ENCODE measurements at regions not wholly inside any gene's neighbourhood (a gene's known extent, or its start where the extent isn't known, plus 50 kb on each side); places are given as distances from the start of the nearest gene placed in this dataset.

DNA sequence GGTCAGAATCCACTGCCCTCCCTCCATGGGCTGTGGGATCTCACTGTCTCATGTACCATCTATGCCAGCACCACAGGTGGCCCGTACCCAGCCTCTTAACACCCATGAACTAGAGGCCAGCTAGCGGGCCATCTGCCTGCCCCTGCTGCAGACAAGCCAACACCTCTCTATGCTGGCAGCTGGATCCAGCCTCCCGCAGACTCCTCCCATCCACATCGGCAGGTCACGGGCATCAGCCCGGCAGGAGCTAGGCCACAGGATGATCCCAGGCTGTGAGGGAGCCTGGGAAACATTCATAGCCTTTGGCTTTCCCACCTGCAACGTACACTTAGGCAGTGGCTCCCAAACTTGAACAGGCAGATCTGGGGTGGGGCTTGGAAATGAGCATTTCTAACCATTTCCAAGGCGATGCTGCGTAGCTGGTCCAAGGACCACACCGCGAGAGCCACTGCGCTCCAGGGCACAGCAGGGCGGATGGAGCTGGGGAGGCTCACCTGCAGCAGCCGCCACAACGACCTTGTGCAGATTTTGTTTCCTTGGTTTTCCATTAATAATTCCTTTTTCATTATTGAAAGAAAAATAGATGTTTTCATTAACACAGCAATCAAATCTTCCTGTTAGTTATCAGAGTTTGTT lies 114.7 kb downstream of the KCNF1 start:
- H3K9ac ChIP-seq, result no peak overlapping the region
- H3K9me3 ChIP-seq (replicated peaks in 1 of 11), result no peaks in the 10 kb centered on the region
- H3K4me1 ChIP-seq, result peaks cover 0 to 7% (median under 1%) of the 10 kb centered on the region in 10 experiments; a peak in 6 of 20 replicates
- no peak overlapping the region for H3K27ac ChIP-seq
- no peaks in the 10 kb centered on the region for H3K36me3 ChIP-seq
- H3K27me3 ChIP-seq, result no peaks in the 10 kb centered on the region
- H3K4me3 ChIP-seq, result no peak overlapping the region
- no peak overlapping the region for H3K4me2 ChIP-seq
- no peak for TF ChIP-seq Cebpa-rat (IDR thresholded peaks at IDR 0.05)
- no peaks in the 10 kb centered on the region for H4K20me1 ChIP-seq

DNA sequence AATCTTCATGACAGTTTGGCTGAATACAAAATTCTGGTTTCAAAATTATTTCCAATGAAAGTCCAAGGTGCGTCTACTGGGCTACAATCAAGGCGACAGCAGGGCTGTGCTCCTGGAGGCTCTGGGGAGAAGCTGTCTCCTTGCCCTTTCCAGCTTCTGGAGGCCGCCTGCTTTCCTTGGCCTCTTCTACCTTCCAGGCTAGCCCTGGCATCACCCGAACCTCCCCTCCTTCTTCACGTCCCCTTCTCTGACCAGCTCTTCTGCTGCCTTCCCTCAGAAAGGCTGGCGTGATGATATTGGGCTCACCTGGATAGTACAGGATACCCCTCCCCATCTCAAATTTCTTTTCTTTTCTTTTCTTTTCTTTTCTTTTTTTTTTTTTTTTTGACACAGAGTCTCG lies 115.5 kb downstream of the KCNF1 start:
- Histone ChIP-seq H3K36me3 (no peaks in the 10 kb centered on the region), H3K9me3 (replicated peaks in 1 of 11) (no peaks in the 10 kb centered on the region), H3K4me3 (no peak overlapping the region), H4K20me1 (no peaks in the 10 kb centered on the region), H3K27me3 (no peaks in the 10 kb centered on the region), H3K4me1 (peaks cover 0 to 10% (median 3%) of the 10 kb centered on the region in 10 experiments; a peak in 8 of 20 replicates), H3K27ac (no peak overlapping the region), H3K9ac (no peak overlapping the region), H3K4me2 (no peak overlapping the region)
- no peak for TF ChIP-seq Cebpa-rat (IDR thresholded peaks at IDR 0.05)

DNA sequence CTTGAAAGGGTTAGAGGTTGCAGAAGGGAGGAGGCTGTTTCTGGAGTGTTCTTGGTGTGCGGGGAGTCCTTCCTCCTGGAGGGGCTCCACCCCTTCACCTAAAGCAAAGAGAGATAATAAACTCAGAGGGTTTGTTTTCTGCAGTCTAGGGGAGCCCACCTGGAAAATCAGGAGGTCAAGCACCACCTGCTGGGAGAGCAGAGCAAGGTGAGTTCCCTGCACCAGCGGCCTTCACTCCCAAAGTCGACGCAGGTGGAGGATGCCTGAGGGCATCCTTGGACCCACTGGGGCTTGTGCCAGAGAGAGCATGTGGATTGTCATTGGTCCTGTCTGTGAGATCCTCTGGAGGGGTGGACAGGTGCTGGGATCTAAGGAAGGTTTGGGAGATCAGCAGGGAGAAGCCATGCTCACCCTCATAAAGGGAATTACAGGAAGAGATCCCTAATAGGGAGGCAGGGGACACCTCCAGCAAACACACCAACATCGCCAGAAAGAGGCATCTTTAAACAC lies 116.7 kb downstream of the KCNF1 start:
- H3K27me3 ChIP-seq, result no peaks in the 10 kb centered on the region
- H3K9ac ChIP-seq, result no peak overlapping the region
- no peaks in the 10 kb centered on the region for H4K20me1 ChIP-seq
- H3K36me3 ChIP-seq, result no peaks in the 10 kb centered on the region
- peaks cover 4 to 11% (median 7%) of the 10 kb centered on the region in 11 experiments for H3K9me3 ChIP-seq (replicated peaks in 1 of 11)
- H3K4me3 ChIP-seq, result no peak overlapping the region
- H3K4me2 ChIP-seq, result no peak overlapping the region
- H3K27ac ChIP-seq, result no peak overlapping the region
- H3K4me1 ChIP-seq, result peaks cover 0 to 22% (median 6%) of the 10 kb centered on the region in 10 experiments; a peak in 10 of 20 replicates
- no peak for TF ChIP-seq Cebpa-rat (IDR thresholded peaks at IDR 0.05)

DNA sequence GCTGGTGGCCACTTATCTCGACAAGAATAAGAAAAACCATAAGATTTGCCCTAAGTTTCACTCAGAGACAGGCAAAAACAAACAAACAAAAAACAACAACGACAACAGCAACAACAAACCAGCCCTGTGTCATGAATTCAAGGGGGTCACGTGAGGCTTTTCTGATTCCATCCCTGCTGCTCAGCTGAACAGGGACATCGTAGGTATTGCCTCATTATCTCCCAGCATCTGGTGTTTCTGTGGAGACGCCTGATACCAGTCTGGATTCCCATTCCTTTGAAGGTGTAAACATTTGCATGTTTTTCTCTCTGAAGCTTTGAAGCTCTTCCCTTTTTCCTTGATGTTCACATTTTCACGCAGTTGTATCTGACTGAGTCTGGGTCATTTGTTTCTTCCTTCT lies 117.4 kb downstream of the KCNF1 start:
- H4K20me1 ChIP-seq, result no peaks in the 10 kb centered on the region
- no peak overlapping the region for H3K27ac ChIP-seq
- no peak overlapping the region for H3K9ac ChIP-seq
- H3K4me1 ChIP-seq, result peaks cover 0 to 22% (median 4%) of the 10 kb centered on the region in 10 experiments; a peak in 10 of 20 replicates
- H3K9me3 ChIP-seq (replicated peaks in 1 of 11), result peaks cover 9 to 16% (median 12%) of the 10 kb centered on the region in 11 experiments
- no peak overlapping the region for H3K4me3 ChIP-seq
- H3K4me2 ChIP-seq, result no peak overlapping the region
- no peak for TF ChIP-seq Cebpa-rat (IDR thresholded peaks at IDR 0.05)
- no peaks in the 10 kb centered on the region for H3K36me3 ChIP-seq
- H3K27me3 ChIP-seq, result no peaks in the 10 kb centered on the region

DNA sequence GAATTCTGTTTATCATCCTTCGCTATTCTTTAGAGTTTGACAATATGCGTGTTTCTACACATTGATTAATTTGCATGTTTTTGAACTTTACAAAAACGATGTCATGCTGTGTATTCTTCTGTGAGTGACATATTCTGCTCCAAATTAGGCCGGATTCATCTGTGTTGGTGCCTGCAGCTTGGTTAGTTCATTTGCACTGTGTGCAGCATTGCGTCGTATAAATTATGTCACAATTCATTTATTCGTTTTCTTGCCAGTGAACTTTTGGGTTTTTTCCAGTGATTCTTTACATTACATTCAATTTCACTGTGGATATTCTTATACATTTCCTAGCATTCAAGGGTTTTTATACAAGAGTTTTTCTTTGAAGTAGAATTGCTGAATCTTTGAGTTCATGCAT lies 118.3 kb downstream of the KCNF1 start:
- H3K4me1 ChIP-seq, result peaks cover 0 to 22% (median 2%) of the 10 kb centered on the region in 10 experiments; a peak in 8 of 20 replicates
- no peak overlapping the region for H3K4me2 ChIP-seq
- no peak for TF ChIP-seq Cebpa-rat (IDR thresholded peaks at IDR 0.05)
- H4K20me1 ChIP-seq, result no peaks in the 10 kb centered on the region
- no peak overlapping the region for H3K9ac ChIP-seq
- no peaks in the 10 kb centered on the region for H3K36me3 ChIP-seq
- H3K4me3 ChIP-seq, result no peak overlapping the region
- peaks cover 9 to 23% (median 17%) of the 10 kb centered on the region in 11 experiments for H3K9me3 ChIP-seq (replicated peaks in 1 of 11)
- no peaks in the 10 kb centered on the region for H3K27me3 ChIP-seq
- no peak overlapping the region for H3K27ac ChIP-seq

DNA sequence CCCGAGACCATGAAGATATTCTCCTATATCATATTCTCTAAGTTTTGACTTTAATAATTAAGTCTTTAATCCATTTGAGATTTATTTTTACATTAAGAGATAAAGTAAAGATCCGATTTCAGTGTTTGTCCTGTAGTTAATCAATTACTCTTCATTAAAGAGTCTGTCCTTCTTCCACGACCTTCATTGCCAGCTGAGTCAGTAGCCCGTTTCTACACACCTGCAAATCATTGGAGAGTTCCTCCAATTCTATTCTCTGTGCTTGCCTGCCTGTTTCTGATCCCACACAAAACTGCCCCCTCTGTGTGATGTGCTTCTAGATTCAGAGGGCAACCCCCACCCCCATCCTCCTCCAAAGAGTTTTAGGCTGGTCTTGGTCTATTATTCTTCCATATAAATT lies 119.2 kb downstream of the KCNF1 start:
- Histone ChIP-seq H3K27me3 (no peaks in the 10 kb centered on the region), H3K9me3 (replicated peaks in 1 of 11) (peaks cover 11 to 26% (median 17%) of the 10 kb centered on the region in 11 experiments), H3K4me2 (no peak overlapping the region), H3K27ac (no peak overlapping the region), H3K9ac (no peak overlapping the region), H3K36me3 (no peaks in the 10 kb centered on the region), H3K4me3 (no peak overlapping the region), H3K4me1 (peaks cover 0 to 22% (median 2%) of the 10 kb centered on the region in 10 experiments; a peak in 8 of 20 replicates), H4K20me1 (no peaks in the 10 kb centered on the region)
- no peak for TF ChIP-seq Cebpa-rat (IDR thresholded peaks at IDR 0.05)

DNA sequence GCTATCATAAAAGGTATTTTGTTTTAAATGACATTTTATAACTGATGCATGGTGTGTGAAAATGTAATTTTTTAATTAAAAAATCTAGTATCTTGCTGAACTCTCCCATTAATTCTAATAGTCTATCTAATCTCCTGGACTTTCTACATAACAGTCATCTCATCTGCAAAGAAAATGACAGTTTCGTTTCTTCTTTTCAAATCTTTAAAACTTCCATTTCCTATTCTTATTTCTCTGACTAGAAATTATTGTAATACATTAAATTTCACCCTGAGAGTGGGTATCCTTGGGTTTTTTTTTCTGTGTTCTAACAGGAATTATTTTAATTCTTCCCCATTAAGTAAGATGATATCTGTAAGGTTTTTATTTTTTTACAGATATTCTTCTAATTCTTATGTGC lies 120.1 kb downstream of the KCNF1 start:
- Histone ChIP-seq H3K4me3 (no peak overlapping the region), H3K9ac (no peak overlapping the region), H3K27me3 (no peaks in the 10 kb centered on the region), H3K4me1 (peaks cover 0 to 22% (median 2%) of the 10 kb centered on the region in 10 experiments; a peak in 8 of 20 replicates), H3K36me3 (no peaks in the 10 kb centered on the region), H4K20me1 (no peaks in the 10 kb centered on the region), H3K9me3 (replicated peaks in 1 of 11) (peaks cover 21 to 35% (median 27%) of the 10 kb centered on the region in 11 experiments), H3K4me2 (peak overlapping the region in 4 of 11 experiments; percentile 43 to 72 (median 60); a peak in 5 of 22 replicates), H3K27ac (0 out of 22 replicates have a peak overlapping the region, but pooled peaks of 1 of the 11 experiments have one; percentile 21)
- no peak for TF ChIP-seq Cebpa-rat (IDR thresholded peaks at IDR 0.05)

DNA sequence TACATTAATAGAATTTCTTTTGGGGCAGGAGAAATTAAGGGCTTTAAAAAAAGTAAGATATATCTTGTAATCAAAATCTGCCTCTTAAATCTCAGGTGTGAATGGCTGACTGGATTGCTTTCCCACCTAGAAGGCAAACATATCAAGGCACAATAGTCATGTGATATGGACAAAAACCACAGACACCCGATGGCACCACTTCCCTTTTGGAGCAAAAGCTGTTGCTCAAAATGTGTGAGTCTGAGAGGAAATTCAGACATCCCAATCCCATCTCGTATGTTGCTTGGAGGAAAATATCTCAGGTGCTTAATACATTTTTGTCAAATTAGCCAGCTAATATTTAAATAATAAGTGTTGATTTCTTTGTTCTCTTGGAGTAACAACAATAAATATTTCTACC lies 120.7 kb downstream of the KCNF1 start:
- H3K27me3 ChIP-seq, result no peaks in the 10 kb centered on the region
- H3K36me3 ChIP-seq, result no peaks in the 10 kb centered on the region
- H3K4me1 ChIP-seq, result peaks cover 0 to 22% (median 2%) of the 10 kb centered on the region in 10 experiments; a peak in 8 of 20 replicates
- no peak for TF ChIP-seq Cebpa-rat (IDR thresholded peaks at IDR 0.05)
- H3K4me3 ChIP-seq, result no peak overlapping the region
- no peaks in the 10 kb centered on the region for H4K20me1 ChIP-seq
- peak overlapping the region in 4 of 11 experiments; percentile 43 to 72 (median 60); a peak in 8 of 22 replicates for H3K4me2 ChIP-seq
- H3K27ac ChIP-seq, result peak overlapping the region in 1 of 11 experiments; percentile 21; a peak in 3 of 22 replicates
- H3K9me3 ChIP-seq (replicated peaks in 1 of 11), result peaks cover 26 to 41% (median 31%) of the 10 kb centered on the region in 11 experiments
- H3K9ac ChIP-seq, result no peak overlapping the region

DNA sequence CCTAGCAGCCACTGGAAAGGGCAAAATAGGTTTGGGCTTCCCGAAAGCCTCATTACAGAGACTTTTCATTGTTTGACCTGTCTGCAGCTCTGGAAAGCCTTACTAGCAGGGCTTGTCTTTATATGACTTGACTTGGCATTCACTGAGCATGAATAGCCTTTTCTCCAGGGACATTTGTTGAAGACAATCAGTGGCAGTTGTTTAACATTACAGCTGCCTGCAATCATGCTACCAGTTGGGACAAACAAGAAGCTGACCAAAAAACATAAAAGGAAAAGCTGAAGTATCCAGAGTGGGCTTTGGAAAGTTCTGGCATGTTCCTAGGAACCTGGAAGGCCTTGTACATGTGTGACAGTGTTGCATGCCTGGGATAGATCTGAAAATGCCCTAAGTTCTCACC lies 121.4 kb downstream of the KCNF1 start:
- no peak for TF ChIP-seq Cebpa-rat (IDR thresholded peaks at IDR 0.05)
- H3K9me3 ChIP-seq (replicated peaks in 1 of 11), result peaks cover 32 to 48% (median 38%) of the 10 kb centered on the region in 11 experiments
- no peaks in the 10 kb centered on the region for H3K36me3 ChIP-seq
- H3K9ac ChIP-seq, result no peak overlapping the region
- peak overlapping the region in 4 of 11 experiments; percentile 43 to 72 (median 60); a peak in 6 of 22 replicates for H3K4me2 ChIP-seq
- no peak overlapping the region for H3K4me3 ChIP-seq
- no peaks in the 10 kb centered on the region for H4K20me1 ChIP-seq
- peaks cover 0 to 22% (median 2%) of the 10 kb centered on the region in 10 experiments; a peak in 8 of 20 replicates for H3K4me1 ChIP-seq
- H3K27me3 ChIP-seq, result no peaks in the 10 kb centered on the region
- H3K27ac ChIP-seq, result peak overlapping the region in 1 of 11 experiments; percentile 21; a peak in 1 of 22 replicates

Data from BLaER1 treated with 17β-estradiol and CSF1 and Interleukin-3, amounts not matched to agents 10 nM and 100 nM (cell line).